ENCODE measurements at regions not wholly inside any gene's neighbourhood (a gene's known extent, or its start where the extent isn't known, plus 50 kb on each side); places are given as distances from the start of the nearest gene placed in this dataset.
A peak's percentile ranks its signal among the peaks of the same experiment; 100 is the strongest.
"Not testable (repeated sequence)": the region's sequence is repeated elsewhere in the genome, so short reads cannot be mapped to it uniquely, and the experiment has no call there.

GRCh38 chr6:6812427-6812826 is 223.9 kb downstream of the LY86 start:
- no peak for DNase-seq (ENCODE audit: low read depth)

DNA sequence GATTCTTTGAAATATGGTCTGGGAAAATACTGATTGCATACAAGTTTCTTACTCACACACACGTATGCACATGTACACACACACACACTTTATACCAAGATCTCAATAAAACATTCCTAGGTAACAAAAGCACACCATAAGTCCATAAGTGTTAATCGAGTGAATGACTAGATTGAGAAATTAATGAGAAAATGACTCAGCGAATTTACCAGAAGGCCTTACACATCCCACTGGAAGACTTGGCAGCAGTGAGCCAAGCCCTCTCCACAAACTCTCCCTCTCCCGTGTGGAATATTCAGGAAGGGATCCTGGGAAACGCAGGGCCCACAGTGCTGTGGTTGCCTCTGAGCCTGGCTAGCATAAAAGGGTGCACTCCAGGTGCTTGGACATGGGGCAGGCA is 227.2 kb downstream of the LY86 start:
- DNase-seq (ENCODE audit: low read depth): no peak

GRCh38 chr6:6816716-6817115 is 228.2 kb downstream of the LY86 start:
- DNase-seq (ENCODE audit: low read depth): no peak

DNA sequence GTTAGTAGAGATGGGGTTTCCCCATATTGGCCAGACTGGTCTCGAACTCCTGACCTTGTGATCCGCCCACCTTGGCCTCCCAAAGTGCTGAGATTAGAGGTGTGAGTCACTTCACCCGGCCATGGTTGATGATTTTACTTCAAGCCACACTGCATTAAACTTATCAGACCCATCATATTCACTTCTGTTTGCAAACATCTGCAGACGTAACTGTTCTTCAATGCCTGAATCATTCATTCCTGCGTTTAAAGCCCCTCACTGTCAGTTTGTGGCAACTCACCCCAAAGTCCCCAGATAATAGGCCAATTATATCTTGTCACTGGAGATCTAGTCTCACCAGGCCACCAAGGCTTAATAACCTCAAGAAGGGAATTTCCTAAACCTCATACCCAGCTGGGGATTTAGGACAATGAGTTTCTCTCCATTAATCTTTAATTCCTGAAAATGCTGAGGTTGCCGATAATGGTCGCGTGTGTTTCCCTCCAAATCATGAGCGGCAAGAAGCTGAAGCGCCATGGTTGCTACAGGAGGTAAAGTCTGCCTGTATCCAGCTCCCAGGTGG is 229.6 kb downstream of the LY86 start:
- no peak for DNase-seq (ENCODE audit: low read depth)

GRCh38 chr6:6820641-6821238 is 232.2 kb downstream of the LY86 start:
- no peak for DNase-seq (ENCODE audit: low read depth)

- DNase-seq (ENCODE audit: low read depth): no peak
Observed at GRCh38 chr6:6821639-6822261, 233.2 kb downstream of the LY86 start.

- DNase-seq (ENCODE audit: low read depth): no peak
Observed at GRCh38 chr6:6823030-6823429, 234.5 kb downstream of the LY86 start.

DNA sequence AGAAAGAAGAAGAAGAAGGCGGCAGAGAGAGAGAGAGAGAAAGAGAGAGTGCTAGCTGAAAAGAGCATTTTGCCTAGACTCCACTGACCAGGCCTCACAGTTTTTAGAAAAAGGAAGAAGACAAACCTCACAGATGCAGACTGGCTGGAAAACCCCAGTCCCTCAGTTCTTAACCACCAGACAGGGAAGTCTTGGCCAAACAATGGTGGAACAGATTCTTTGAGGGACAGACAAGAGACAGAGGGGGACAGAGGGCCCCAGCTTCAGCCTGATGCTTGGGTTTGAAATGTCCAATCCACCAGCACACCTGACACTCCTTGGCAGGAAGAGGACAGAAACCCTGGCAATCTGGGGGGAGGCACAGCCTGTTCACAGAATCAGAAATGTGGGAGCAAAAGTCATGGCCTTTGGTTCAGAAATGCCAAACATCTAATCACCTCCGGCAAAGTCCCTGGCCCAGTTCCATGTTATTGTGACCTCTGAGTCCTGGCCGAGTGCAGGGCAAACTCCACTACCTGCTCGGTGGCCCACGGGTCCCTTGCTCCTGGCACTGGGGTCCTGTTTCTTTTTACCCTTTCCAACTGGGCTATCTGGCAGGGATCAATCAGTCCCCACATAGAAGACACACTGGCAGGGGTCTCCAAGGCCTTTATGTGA is 235.2 kb downstream of the LY86 start:
- no peak for DNase-seq (ENCODE audit: low read depth)

DNA sequence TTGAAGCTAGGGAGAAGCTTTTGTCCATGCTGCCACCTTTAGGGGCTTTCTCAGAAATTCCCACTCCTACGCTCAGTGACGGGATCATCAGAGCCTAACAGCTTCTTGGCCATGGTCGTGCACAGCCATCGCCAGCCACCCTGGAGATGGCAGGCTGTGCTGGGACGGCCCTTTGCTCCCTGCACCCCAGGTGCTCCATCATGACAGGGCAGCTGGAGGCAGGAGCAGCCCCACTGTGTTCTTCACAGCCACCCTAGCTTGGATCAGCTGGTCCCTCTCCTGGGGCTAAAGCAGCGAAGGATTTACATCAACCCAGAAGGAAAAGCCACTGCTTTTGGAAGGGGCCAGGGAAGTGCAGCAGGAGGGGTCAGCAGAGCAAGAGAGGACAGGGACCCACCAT is 235.9 kb downstream of the LY86 start:
- DNase-seq (ENCODE audit: low read depth): no peak

DNA sequence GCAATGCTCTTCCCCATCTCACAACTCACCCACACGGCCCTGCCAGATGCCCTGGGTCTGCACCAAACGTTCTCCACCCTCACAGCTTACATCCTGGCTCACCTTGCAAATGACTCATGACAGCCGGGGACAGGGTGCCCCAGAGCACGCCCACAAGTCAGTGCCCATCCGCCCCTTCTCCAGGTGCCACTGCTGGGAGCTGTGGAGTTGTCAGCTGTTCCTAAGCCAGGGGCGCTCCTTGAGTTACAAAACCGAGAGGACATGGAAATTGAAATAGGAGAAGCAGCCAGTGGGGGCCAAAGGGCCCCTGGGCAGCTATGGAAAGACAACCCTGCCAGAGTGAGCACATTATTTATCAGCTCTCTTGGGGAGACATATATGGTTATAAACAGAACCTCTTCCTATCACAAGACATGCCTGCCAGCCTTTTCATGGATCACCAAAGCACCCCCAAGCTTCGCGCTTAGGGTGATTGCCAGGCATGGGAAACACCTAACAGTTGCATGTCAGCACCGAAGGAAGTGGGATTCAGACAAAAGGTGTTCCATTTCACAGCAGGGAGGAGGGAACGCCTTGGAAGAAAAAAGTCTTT is 236.8 kb downstream of the LY86 start:
- no peak for DNase-seq (ENCODE audit: low read depth)

GRCh38 chr6:6826095-6826901 is 237.8 kb downstream of the LY86 start:
- peak; percentile 85 for DNase-seq (ENCODE audit: low read depth)

GRCh38 chr6:6826961-6827360 is 238.4 kb downstream of the LY86 start:
- DNase-seq (ENCODE audit: low read depth): no peak

DNA sequence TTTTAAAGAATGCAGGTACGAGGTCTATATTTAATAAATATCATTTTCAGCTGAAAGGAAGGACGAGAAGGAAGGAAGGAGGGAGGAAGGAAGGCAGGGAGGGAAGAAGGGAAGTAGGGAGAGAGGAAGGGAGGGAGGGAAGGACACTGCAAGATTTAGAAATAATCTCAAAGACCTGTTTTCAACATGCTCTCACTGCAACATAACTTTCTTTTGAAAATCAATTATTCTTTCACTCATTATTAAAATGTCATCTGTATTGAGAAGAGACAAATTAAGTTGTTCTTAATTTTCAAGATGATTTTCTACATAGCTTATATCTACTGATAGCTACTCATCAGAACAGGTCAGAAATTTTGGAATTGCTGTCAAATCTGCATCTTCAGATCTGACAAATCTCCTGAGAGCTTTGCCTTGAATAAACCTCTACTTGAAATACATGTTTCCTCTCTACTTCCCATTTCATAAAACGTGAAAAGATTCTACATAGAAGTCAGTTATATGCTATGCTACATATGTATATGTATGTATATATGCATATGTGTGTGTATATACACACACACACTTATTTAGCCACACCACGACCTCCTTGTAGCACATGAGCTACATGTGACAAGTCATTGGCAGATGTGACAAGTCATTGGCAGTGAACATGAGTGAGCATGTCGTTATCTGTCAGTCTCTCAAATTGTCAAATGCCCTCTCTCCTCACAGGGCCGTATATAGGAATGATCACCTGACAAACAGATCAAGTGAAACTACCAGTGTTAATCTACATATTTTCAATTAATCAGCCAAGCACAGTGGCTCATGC is 241.6 kb downstream of the LY86 start:
- DNase-seq (ENCODE audit: low read depth): no peak

- not testable (repeated sequence) for DNase-seq (ENCODE audit: low read depth)
Observed at GRCh38 chr6:6830686-6831063, 242.2 kb downstream of the LY86 start.

DNA sequence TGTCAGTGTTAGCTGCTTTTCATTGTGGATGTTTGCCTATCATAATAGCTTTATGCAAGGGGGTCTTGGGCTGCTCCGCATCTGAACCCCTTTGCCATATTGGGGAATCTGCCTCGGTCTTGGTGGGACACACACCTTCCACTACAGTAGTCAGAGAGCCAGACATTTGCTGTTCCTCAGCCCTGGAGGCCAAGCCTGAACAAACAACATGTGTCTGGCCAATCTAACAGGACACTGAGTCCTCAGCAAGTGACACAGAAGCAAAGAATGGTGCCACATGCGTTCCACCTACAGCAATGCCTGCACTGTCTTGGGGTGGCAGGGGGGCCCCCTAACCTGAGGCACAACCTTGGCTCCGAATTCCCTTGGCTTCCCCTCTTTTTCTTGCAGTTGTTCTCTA is 243.9 kb downstream of the LY86 start:
- no peak for DNase-seq (ENCODE audit: low read depth)

DNA sequence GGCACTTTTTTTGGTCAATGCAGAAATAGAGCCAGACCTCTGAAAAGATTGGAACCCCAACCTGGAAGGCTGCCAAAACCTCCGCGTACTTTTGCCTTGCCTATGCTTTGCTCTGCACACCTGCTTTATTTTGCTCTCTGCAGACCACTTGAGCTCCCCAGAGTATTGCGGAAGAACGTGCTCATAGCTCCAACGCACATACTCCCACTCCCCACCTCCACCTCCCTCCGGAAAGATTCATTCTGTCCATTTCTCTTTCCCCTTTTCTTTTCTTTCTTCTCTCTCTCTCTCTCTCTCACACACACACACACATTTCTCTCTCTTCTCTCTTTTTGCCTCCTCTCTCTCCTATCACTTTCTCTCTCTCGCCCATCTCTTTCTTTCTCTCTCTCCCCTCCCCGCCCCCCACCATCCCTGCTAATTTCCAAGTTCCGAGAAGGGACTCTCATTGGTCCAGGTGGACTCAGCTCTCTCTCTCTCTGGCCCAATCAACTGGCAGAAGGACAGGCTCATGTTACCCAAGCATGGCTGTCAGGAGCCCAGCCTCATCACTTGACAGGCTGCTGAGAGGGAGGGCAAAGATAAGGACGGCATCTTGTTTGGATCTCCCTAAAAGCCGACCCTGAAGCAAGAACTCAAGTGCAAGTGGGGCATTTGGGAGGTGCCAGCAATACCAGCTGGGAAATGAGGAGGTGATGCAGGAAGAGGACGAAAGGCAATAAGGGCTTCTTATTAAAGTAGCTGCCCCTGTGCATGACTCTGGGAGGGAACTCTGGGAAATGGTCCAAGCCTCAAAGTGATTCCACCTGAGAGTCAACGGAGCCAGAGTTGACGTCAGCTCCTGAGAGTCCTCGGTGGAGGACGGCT is 246.1 kb downstream of the LY86 start:
- peak; percentile 71 for DNase-seq (ENCODE audit: low read depth)

GRCh38 chr6:6835223-6835503 is 246.6 kb downstream of the LY86 start:
- DNase-seq (ENCODE audit: low read depth): no peak

DNA sequence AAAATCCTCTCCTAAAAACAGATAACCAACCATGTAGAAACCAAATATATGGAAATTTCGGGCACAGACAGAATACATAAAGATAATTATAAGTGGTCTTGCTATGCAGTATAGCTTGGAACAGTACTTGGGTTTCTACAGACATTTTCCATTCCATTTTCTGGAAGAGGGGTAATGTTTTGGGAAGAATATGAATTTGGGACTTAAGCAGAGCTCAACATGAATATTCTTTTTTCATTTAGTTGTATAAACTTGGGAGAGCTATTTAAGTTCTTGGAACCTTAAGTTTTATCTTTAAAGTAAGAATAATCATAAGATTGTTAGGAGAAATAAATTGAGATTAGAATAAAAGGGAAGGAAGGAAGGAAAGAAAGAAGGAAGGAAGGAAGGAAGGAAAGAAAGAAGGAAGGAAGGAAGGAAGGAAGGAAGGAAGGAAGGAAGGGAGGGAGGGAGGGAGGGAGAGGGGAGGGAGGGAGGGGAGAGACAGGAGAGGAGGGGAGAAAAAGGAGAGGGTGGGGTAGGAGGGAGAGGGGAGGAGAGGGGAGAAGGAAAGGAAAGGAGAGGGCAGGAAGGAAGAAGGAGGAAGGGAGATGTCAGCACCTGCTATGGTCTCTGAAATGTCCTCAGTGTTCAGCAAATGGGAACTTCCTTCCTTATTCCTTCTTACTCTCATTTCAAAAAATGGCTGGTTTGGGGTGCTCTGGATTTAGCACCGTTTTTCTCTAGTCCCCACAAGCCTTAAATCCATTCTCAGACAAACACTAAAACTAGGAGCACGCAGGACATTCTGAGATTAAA is 248.3 kb downstream of the LY86 start:
- no peak for DNase-seq (ENCODE audit: low read depth)

DNA sequence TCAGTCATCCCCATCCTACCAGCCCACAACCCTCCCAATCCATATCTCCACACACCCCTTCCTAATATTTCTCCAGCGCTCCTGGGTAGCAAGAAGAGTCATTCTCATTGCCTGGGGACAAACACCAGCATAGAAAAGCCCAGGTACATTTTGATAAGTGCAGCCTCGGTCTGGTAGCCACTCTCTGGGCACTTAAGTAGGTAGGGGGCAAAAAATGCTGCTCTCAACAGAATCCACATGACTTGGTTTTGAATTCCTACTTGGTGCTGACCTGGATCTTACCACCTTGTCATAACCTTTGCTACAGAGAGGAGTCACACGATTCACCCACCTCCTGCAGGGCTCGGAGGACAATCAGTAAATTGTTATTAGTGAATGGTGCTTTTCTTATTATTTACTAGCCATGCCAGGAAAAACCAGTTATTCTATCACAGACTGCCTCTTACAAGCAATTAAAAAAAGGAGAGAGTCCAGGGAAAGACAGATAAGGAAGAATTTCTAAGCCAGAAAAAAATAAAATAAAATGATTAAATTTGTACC is 249.1 kb downstream of the LY86 start:
- no peak for DNase-seq (ENCODE audit: low read depth)

Data from M059J (cell line).